Aorta (tissue), 5 donors: ENCODE measurements at regions not wholly inside any gene's neighbourhood (a gene's known extent, or its start where the extent isn't known, plus 50 kb on each side); places are given as distances from the start of the nearest gene placed in this dataset.

Source experiments
- ATAC-seq: fragments of 200-7000 bp; cut with Tn5 transposase; one replicate; pipeline ENCODE4 v1.9.1; 2022; ENCODE audit warnings: moderate library complexity; ENCODE audit not compliant: low FRiP score
- DNase-seq, 2 donors: peaks; one replicate each; pipeline ENCODE4 v3.0.0-alpha.2; 2020
- H3K27ac ChIP-seq, 2 donors: one replicate each; pipeline ENCODE4 v1.5.1; 2013; ENCODE audit warnings: low read length in 2 of 2, mild to moderate bottlenecking in 2 of 2, moderate library complexity in 2 of 2, control low read depth in 1 of 2, inconsistent platforms in 1 of 2, low read depth in 1 of 2
- H3K27me3 ChIP-seq, 2 donors: one replicate each; pipeline ENCODE4 v1.6.1; 2013; ENCODE audit warnings: control low read depth in 1 of 2, low read length in 1 of 2, mild to moderate bottlenecking in 1 of 2, moderate library complexity in 1 of 2; ENCODE audit not compliant: insufficient read depth in 2 of 2, control insufficient read depth in 1 of 2
- H3K36me3 ChIP-seq, 2 donors: one replicate each; pipeline ENCODE4 v1.6.1; 2013; ENCODE audit warnings: control low read depth in 1 of 2, low read length in 1 of 2, mild to moderate bottlenecking in 1 of 2; ENCODE audit not compliant: insufficient read depth in 2 of 2, control insufficient read depth in 1 of 2
- H3K4me1 ChIP-seq, 2 donors: one replicate each; pipeline ENCODE4 v1.6.1; 2013; ENCODE audit warnings: low read length in 2 of 2, control low read depth in 1 of 2, mild to moderate bottlenecking in 1 of 2, moderate library complexity in 1 of 2; ENCODE audit not compliant: insufficient read depth in 2 of 2, control insufficient read depth in 1 of 2
- H3K4me3 ChIP-seq, 2 donors: one replicate each; pipeline ENCODE4 v1.5.1; 2013; ENCODE audit warnings: low read length in 2 of 2, control low read depth in 1 of 2, mild to moderate bottlenecking in 1 of 2
- H3K9me3 ChIP-seq: one replicate; pipeline ENCODE4 v1.6.1; 2013; ENCODE audit warnings: mild to moderate bottlenecking, low read length; ENCODE audit not compliant: control insufficient read depth
- WGBS, 2 donors: extraction: QIAGEN DNeasy Blood & Tissue Kit; methylation state at CpG; one replicate each; pipeline ENCODE4 v1.1.7; 2013; 5-methylcytosine and 5-hydroxymethylcytosine counted together
- intact Hi-C, 2 donors: fragments of 100-400 bp; cut with DNase I; formaldehyde crosslinking; loops; one replicate each; pipeline versions ENCODE4 v1.14.2 to v1.15.0; 2022
- donor health status: healthy with polysubstance abuse.
- donor health status: Bipolar disorder and iron deficiency.
- donor health status: DM: no; HTN: no; CAD: no.
- donor health status: DM: no; HTN: no; CAD: no.
- donor health status: DM: yes; HTN: yes; CAD: no.

GRCh38 chr6:71544906-71545305 lies 256.3 kb downstream of the OGFRL1 start:
- Histone ChIP-seq H3K4me3 (no peak overlapping the region), H3K27ac (no peak overlapping the region), H3K4me1 (no peaks in the 10 kb centered on the region), H3K27me3 (no peaks in the 10 kb centered on the region), H3K36me3 (no peaks in the 10 kb centered on the region), H3K9me3 (no peaks in the 10 kb centered on the region)
- intact Hi-C loops: no loop called here
- no peak for ATAC-seq
- DNase-seq: no peak

- ATAC-seq: no peak
- no peak overlapping the region for H3K27ac ChIP-seq
- no peak for DNase-seq
- H3K4me1 ChIP-seq: no peaks in the 10 kb centered on the region
- no peaks in the 10 kb centered on the region for H3K27me3 ChIP-seq
- no peaks in the 10 kb centered on the region for H3K9me3 ChIP-seq
- intact Hi-C loops: no loop called here
- no peak overlapping the region for H3K4me3 ChIP-seq
- no peaks in the 10 kb centered on the region for H3K36me3 ChIP-seq
- WGBS, 2 donors: 94 to 97% methylated on average over 3 of the region's 3 CpGs
Observed at GRCh38 chr6:71545905-71546304, 257.3 kb downstream of the OGFRL1 start.

- DNase-seq (no peak), ATAC-seq (no peak)
- intact Hi-C loops: no loop called here
- WGBS, 2 donors: 89 to 91% methylated on average over 3 of the region's 3 CpGs
- Histone ChIP-seq H3K27ac (no peak overlapping the region), H3K27me3 (no peaks in the 10 kb centered on the region), H3K9me3 (peaks cover 6% of the 10 kb centered on the region), H3K36me3 (no peaks in the 10 kb centered on the region), H3K4me1 (no peaks in the 10 kb centered on the region), H3K4me3 (no peak overlapping the region)
Observed at GRCh38 chr6:71551798-71552197, 263.2 kb downstream of the OGFRL1 start.

- Histone ChIP-seq H3K4me1 (no peaks in the 10 kb centered on the region), H3K27me3 (no peaks in the 10 kb centered on the region), H3K27ac (no peak overlapping the region), H3K4me3 (no peak overlapping the region), H3K36me3 (no peaks in the 10 kb centered on the region), H3K9me3 (peaks cover 8% of the 10 kb centered on the region)
- 81 to 84% methylated on average over 4 of the region's 4 CpGs for WGBS, 2 donors
- intact Hi-C loops: no loop called here
- DNase-seq (no peak), ATAC-seq (no peak)
Observed at GRCh38 chr6:71556141-71556540, 267.5 kb downstream of the OGFRL1 start.

GRCh38 chr6:71558974-71559373 lies 270.4 kb downstream of the OGFRL1 start:
- no peaks in the 10 kb centered on the region for H3K4me1 ChIP-seq
- ATAC-seq (no peak), DNase-seq (no peak)
- no peak overlapping the region for H3K27ac ChIP-seq
- no peaks in the 10 kb centered on the region for H3K27me3 ChIP-seq
- H3K4me3 ChIP-seq: no peak overlapping the region
- no peaks in the 10 kb centered on the region for H3K36me3 ChIP-seq
- H3K9me3 ChIP-seq: peaks cover 8% of the 10 kb centered on the region
- 84 to 90% methylated on average over 1 of the region's 1 CpG for WGBS, 2 donors
- intact Hi-C loops: no loop called here

GRCh38 chr6:71567562-71567961 lies 279.0 kb downstream of the OGFRL1 start:
- H3K27ac ChIP-seq: no peak overlapping the region
- H3K4me1 ChIP-seq: no peaks in the 10 kb centered on the region
- no peaks in the 10 kb centered on the region for H3K9me3 ChIP-seq
- DNase-seq (no peak), ATAC-seq (no peak)
- H3K27me3 ChIP-seq: no peaks in the 10 kb centered on the region
- H3K36me3 ChIP-seq: no peaks in the 10 kb centered on the region
- intact Hi-C loops: no loop called here
- no peak overlapping the region for H3K4me3 ChIP-seq

- intact Hi-C loops: no loop called here
- no peak for ATAC-seq
- Histone ChIP-seq H3K27ac (no peak overlapping the region), H3K36me3 (no peaks in the 10 kb centered on the region), H3K4me1 (no peaks in the 10 kb centered on the region), H3K4me3 (no peak overlapping the region), H3K27me3 (no peaks in the 10 kb centered on the region), H3K9me3 (no peaks in the 10 kb centered on the region)
- DNase-seq: no peak
Observed at GRCh38 chr6:71577766-71578165, 289.2 kb downstream of the OGFRL1 start.

- Histone ChIP-seq H3K4me1 (no peaks in the 10 kb centered on the region), H3K9me3 (no peaks in the 10 kb centered on the region), H3K4me3 (no peak overlapping the region), H3K36me3 (no peaks in the 10 kb centered on the region), H3K27ac (no peak overlapping the region), H3K27me3 (no peaks in the 10 kb centered on the region)
- intact Hi-C loops: no loop called here
- ATAC-seq (no peak), DNase-seq (no peak)
- WGBS, 2 donors: 59 to 65% methylated on average over 1 of the region's 1 CpG
Observed at GRCh38 chr6:71579902-71580301, 291.3 kb downstream of the OGFRL1 start.

GRCh38 chr6:71582820-71583219 lies 294.2 kb downstream of the OGFRL1 start:
- Histone ChIP-seq H3K27ac (no peak overlapping the region), H3K4me3 (no peak overlapping the region), H3K9me3 (no peaks in the 10 kb centered on the region), H3K36me3 (no peaks in the 10 kb centered on the region), H3K4me1 (no peaks in the 10 kb centered on the region), H3K27me3 (no peaks in the 10 kb centered on the region)
- WGBS, 2 donors: 57 to 61% methylated on average over 1 of the region's 1 CpG
- no peak for ATAC-seq
- intact Hi-C loops: no loop called here
- DNase-seq: no peak
